ENCODE measurements at regions not wholly inside any gene's neighbourhood (a gene's known extent, or its start where the extent isn't known, plus 50 kb on each side); places are given as distances from the start of the nearest gene placed in this dataset.

DNA sequence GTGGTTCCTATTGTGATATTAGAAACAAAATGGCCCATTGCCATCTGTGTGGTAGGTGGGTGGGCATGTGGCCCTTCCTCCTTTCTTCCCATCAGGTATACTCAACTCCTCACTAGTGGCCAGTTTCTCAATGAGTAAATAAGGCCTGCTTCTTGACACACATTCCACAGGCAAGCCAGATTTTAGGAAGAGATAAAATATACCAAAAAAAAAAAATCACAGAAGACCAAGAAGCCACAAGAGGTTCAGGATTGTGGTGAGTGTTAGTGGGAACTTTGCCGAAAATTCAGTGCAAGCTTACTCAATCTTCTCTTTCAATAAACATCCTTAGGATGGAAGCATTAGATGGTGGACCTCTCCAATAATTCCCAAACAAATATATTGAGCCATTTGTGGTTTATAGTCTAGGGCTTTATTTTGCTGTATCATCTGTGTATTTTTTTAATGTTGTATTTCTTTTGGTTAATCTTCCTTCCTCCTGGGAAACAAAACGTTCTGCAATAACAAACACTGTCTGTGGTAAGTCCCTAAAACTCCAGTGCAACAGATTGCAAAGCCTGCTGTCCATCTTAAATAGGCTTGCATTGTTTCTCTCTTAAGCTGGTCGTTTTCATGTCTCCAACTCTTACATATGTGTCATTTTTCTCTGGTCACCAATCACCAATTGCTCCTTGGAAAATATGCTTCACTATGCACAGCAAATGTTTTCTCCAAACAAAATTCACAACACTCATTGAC, 289.9 kb upstream of the KITLG start:
- Histone ChIP-seq H2AFZ (ENCODE audit: insufficient read depth, low read length, poor library complexity) (no peak overlapping the region), H3K27ac (ENCODE audit: low read depth, low read length) (no peak overlapping the region), H3K4me3 (ENCODE audit: low read depth, low read length) (no peak overlapping the region), H2BK12ac (ENCODE audit: low read length) (no peak overlapping the region), H3K14ac (ENCODE audit: low read length) (no peak overlapping the region), H4K8ac (ENCODE audit: low read depth, low read length) (no peak overlapping the region), H3K9me3 (ENCODE audit: insufficient read depth, low read depth, low read length) (no peaks in the 10 kb centered on the region), H4K12ac (ENCODE audit: low read depth, low read length) (no peak overlapping the region), H2BK5ac (ENCODE audit: low read depth, low read length, poor library complexity) (no peak overlapping the region), H2AK5ac (ENCODE audit: low read length) (no peak overlapping the region), H3K4ac (ENCODE audit: low read depth, low read length) (no peak overlapping the region), H3K4me1 (ENCODE audit: control insufficient read depth in 1 of 2, insufficient read depth in 2 of 2, low read length in 2 of 2) (peaks cover 0 to 3% of the 10 kb centered on the region in 2 experiments), H3K79me2 (ENCODE audit: control insufficient read depth, insufficient read depth, low read length, poor library complexity) (no peaks in the 10 kb centered on the region), H3K27me3 (ENCODE audit: insufficient read depth, low read length) (no peaks in the 10 kb centered on the region), H3K18ac (ENCODE audit: low read length) (no peak overlapping the region), H3K23ac (ENCODE audit: low read length) (no peak overlapping the region), H3K9ac (ENCODE audit: low read length) (no peak overlapping the region), H2BK120ac (ENCODE audit: insufficient read depth, low read length, poor library complexity) (no peak overlapping the region), H3K4me2 (ENCODE audit: low read length) (no peak overlapping the region), H3K36me3 (ENCODE audit: control insufficient read depth in 1 of 2, insufficient read depth in 2 of 2, low read length in 2 of 2) (no peaks in the 10 kb centered on the region), H3K79me1 (ENCODE audit: low read length) (no peaks in the 10 kb centered on the region), H4K91ac (ENCODE audit: low read depth, low read length) (no peak overlapping the region)
- WGBS (ENCODE audit: extremely low coverage, insufficient coverage, insufficient read length) = no CpG with 5 or more reads among the region's 3 CpGs
- no peak for DNase-seq

DNA sequence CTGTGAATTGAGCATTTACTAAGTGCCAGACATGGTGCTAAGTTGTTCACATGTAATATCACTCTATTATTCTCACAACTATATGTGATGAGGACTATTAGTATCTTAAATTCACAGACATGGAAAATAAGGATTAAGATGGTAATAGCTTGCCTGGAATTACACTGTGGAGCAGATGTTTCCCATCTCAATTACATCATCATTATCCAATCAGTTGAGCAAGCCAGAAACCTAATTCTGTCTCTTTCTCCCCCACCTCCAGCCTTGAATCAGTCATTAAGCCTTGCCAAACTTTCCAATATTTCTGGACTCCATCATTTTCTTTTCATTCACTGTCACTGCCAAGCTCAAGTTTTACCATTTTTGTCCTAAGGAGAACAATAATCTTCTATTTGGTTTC, 287.8 kb upstream of the KITLG start:
- H3K36me3 ChIP-seq (ENCODE audit: control insufficient read depth in 1 of 2, insufficient read depth in 2 of 2, low read length in 2 of 2) = no peaks in the 10 kb centered on the region
- no peak overlapping the region for H2BK120ac ChIP-seq (ENCODE audit: insufficient read depth, low read length, poor library complexity)
- no peaks in the 10 kb centered on the region for H3K27me3 ChIP-seq (ENCODE audit: insufficient read depth, low read length)
- H2AK5ac ChIP-seq (ENCODE audit: low read length) = no peak overlapping the region
- peaks cover 0 to 3% of the 10 kb centered on the region in 2 experiments for H3K4me1 ChIP-seq (ENCODE audit: control insufficient read depth in 1 of 2, insufficient read depth in 2 of 2, low read length in 2 of 2)
- H3K27ac ChIP-seq (ENCODE audit: low read depth, low read length) = no peak overlapping the region
- no peak overlapping the region for H3K4me3 ChIP-seq (ENCODE audit: low read depth, low read length)
- no peak overlapping the region for H2BK12ac ChIP-seq (ENCODE audit: low read length)
- no peak overlapping the region for H2BK5ac ChIP-seq (ENCODE audit: low read depth, low read length, poor library complexity)
- DNase-seq = no peak
- H3K9ac ChIP-seq (ENCODE audit: low read length) = no peak overlapping the region
- H3K4ac ChIP-seq (ENCODE audit: low read depth, low read length) = no peak overlapping the region
- no peaks in the 10 kb centered on the region for H3K79me1 ChIP-seq (ENCODE audit: low read length)
- H4K12ac ChIP-seq (ENCODE audit: low read depth, low read length) = no peak overlapping the region
- H3K18ac ChIP-seq (ENCODE audit: low read length) = no peak overlapping the region
- no peak overlapping the region for H4K8ac ChIP-seq (ENCODE audit: low read depth, low read length)
- no peak overlapping the region for H3K23ac ChIP-seq (ENCODE audit: low read length)
- no peak overlapping the region for H3K14ac ChIP-seq (ENCODE audit: low read length)
- no peak overlapping the region for H2AFZ ChIP-seq (ENCODE audit: insufficient read depth, low read length, poor library complexity)
- no peaks in the 10 kb centered on the region for H3K79me2 ChIP-seq (ENCODE audit: control insufficient read depth, insufficient read depth, low read length, poor library complexity)
- H3K4me2 ChIP-seq (ENCODE audit: low read length) = no peak overlapping the region
- no peaks in the 10 kb centered on the region for H3K9me3 ChIP-seq (ENCODE audit: insufficient read depth, low read depth, low read length)
- no peak overlapping the region for H4K91ac ChIP-seq (ENCODE audit: low read depth, low read length)

DNA sequence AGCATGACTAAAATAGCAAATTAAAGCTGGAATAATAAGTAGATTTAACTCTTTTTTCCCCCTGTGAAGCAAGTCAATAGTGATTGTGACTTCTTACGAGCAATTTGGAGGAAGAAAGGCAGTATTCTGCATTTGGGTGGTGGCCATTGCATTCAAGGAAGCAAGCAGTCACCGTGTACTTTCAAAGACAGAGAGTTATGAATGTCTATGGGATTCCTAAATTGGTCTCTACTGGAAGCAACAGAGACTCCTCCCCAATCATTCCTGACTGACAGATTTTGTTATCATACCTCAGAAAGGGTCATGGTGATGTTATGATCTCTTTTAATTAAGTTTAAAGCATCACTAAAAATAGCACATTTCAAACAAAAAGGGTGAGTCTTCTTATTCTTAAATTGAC, 287.2 kb upstream of the KITLG start:
- WGBS (ENCODE audit: extremely low coverage, insufficient coverage, insufficient read length) = no CpG with 5 or more reads among the region's 2 CpGs
- no peak overlapping the region for H2BK12ac ChIP-seq (ENCODE audit: low read length)

DNA sequence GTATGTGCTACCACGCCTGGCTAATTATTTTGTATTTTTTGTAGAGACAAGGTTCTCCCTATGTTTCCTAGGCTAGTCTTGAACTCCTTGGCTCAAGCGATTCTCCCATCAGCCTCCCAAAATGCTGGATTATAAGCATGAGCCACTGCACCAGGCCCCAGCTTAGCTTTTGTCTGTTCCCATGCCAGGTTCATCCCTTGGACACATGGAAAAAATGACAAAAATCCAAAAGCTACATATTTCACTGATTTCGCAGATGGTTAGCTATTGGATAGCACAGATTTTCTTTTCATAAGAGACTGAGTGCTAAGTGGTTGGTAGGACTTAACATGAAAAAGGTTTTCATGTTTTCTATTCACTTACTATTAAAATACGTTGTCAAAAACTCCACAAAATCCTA, 286.6 kb upstream of the KITLG start:
- H3K36me3 ChIP-seq (ENCODE audit: control insufficient read depth in 1 of 2, insufficient read depth in 2 of 2, low read length in 2 of 2) = no peaks in the 10 kb centered on the region
- H3K4me2 ChIP-seq (ENCODE audit: low read length) = no peak overlapping the region
- H3K4me1 ChIP-seq (ENCODE audit: control insufficient read depth in 1 of 2, insufficient read depth in 2 of 2, low read length in 2 of 2) = peaks cover 0 to 3% of the 10 kb centered on the region in 2 experiments
- no peak overlapping the region for H3K4me3 ChIP-seq (ENCODE audit: low read depth, low read length)
- H3K79me2 ChIP-seq (ENCODE audit: control insufficient read depth, insufficient read depth, low read length, poor library complexity) = no peaks in the 10 kb centered on the region
- no peak overlapping the region for H3K9ac ChIP-seq (ENCODE audit: low read length)
- no peak overlapping the region for H2BK12ac ChIP-seq (ENCODE audit: low read length)
- H3K14ac ChIP-seq (ENCODE audit: low read length) = no peak overlapping the region
- H4K12ac ChIP-seq (ENCODE audit: low read depth, low read length) = no peak overlapping the region
- H3K18ac ChIP-seq (ENCODE audit: low read length) = no peak overlapping the region
- H2AFZ ChIP-seq (ENCODE audit: insufficient read depth, low read length, poor library complexity) = no peak overlapping the region
- H3K79me1 ChIP-seq (ENCODE audit: low read length) = no peaks in the 10 kb centered on the region
- H2BK120ac ChIP-seq (ENCODE audit: insufficient read depth, low read length, poor library complexity) = no peak overlapping the region
- no peak overlapping the region for H4K91ac ChIP-seq (ENCODE audit: low read depth, low read length)
- no peak overlapping the region for H2AK5ac ChIP-seq (ENCODE audit: low read length)
- H3K4ac ChIP-seq (ENCODE audit: low read depth, low read length) = no peak overlapping the region
- H3K27ac ChIP-seq (ENCODE audit: low read depth, low read length) = no peak overlapping the region
- H4K8ac ChIP-seq (ENCODE audit: low read depth, low read length) = no peak overlapping the region
- H2BK5ac ChIP-seq (ENCODE audit: low read depth, low read length, poor library complexity) = no peak overlapping the region
- no peaks in the 10 kb centered on the region for H3K9me3 ChIP-seq (ENCODE audit: insufficient read depth, low read depth, low read length)
- no CpG with 5 or more reads among the region's 4 CpGs for WGBS (ENCODE audit: extremely low coverage, insufficient coverage, insufficient read length)
- H3K27me3 ChIP-seq (ENCODE audit: insufficient read depth, low read length) = no peaks in the 10 kb centered on the region
- no peak overlapping the region for H3K23ac ChIP-seq (ENCODE audit: low read length)
- DNase-seq = no peak

More for the DNA sequence above, 287.2 kb upstream of the KITLG start:
- Histone ChIP-seq H3K9me3 (ENCODE audit: insufficient read depth, low read depth, low read length) (no peaks in the 10 kb centered on the region), H3K9ac (ENCODE audit: low read length) (no peak overlapping the region), H2BK5ac (ENCODE audit: low read depth, low read length, poor library complexity) (no peak overlapping the region), H3K4me2 (ENCODE audit: low read length) (no peak overlapping the region), H3K4ac (ENCODE audit: low read depth, low read length) (no peak overlapping the region), H2BK120ac (ENCODE audit: insufficient read depth, low read length, poor library complexity) (no peak overlapping the region), H2AFZ (ENCODE audit: insufficient read depth, low read length, poor library complexity) (no peak overlapping the region), H3K4me1 (ENCODE audit: control insufficient read depth in 1 of 2, insufficient read depth in 2 of 2, low read length in 2 of 2) (peaks cover 0 to 3% of the 10 kb centered on the region in 2 experiments), H3K27me3 (ENCODE audit: insufficient read depth, low read length) (no peaks in the 10 kb centered on the region), H4K8ac (ENCODE audit: low read depth, low read length) (no peak overlapping the region), H4K12ac (ENCODE audit: low read depth, low read length) (no peak overlapping the region), H3K79me2 (ENCODE audit: control insufficient read depth, insufficient read depth, low read length, poor library complexity) (no peaks in the 10 kb centered on the region), H3K23ac (ENCODE audit: low read length) (no peak overlapping the region), H3K36me3 (ENCODE audit: control insufficient read depth in 1 of 2, insufficient read depth in 2 of 2, low read length in 2 of 2) (no peaks in the 10 kb centered on the region), H4K91ac (ENCODE audit: low read depth, low read length) (no peak overlapping the region), H3K18ac (ENCODE audit: low read length) (no peak overlapping the region), H3K4me3 (ENCODE audit: low read depth, low read length) (no peak overlapping the region), H3K27ac (ENCODE audit: low read depth, low read length) (no peak overlapping the region), H3K79me1 (ENCODE audit: low read length) (no peaks in the 10 kb centered on the region), H3K14ac (ENCODE audit: low read length) (no peak overlapping the region), H2AK5ac (ENCODE audit: low read length) (no peak overlapping the region)
- no peak for DNase-seq

Data from trophoblast cell (in vitro differentiated cells and primary cell).